DND-41 (cell line): ENCODE measurements at regions not wholly inside any gene's neighbourhood (a gene's known extent, or its start where the extent isn't known, plus 50 kb on each side); places are given as distances from the start of the nearest gene placed in this dataset.

Source experiments
- ATAC-seq: fragments of 200-7000 bp; cut with Tn5 transposase; 3 replicates; pipeline ENCODE4 v1.9.1; 2021; ENCODE audit warnings: low read depth; ENCODE audit not compliant: insufficient read depth
- DNase-seq: peaks from one replicate; pipeline ENCODE4 v3.0.0-alpha.2; 2020
- H2AFZ ChIP-seq: 2 replicates; pipeline ENCODE4 v1.6.0; 2012; ENCODE audit warnings: low read depth, low read length
- H3K27ac ChIP-seq: 2 replicates; pipeline ENCODE4 v1.5.1; 2012; ENCODE audit warnings: low read length, inconsistent platforms
- H3K27me3 ChIP-seq: fragments of 200-600 bp; sonication (generic); 2 replicates; pipeline ENCODE4 v1.6.0; 2012; ENCODE audit warnings: low read length, mild to moderate bottlenecking, inconsistent platforms; ENCODE audit not compliant: insufficient read depth, poor library complexity
- H3K36me3 ChIP-seq: 2 replicates; pipeline ENCODE4 v1.5.1; 2012; ENCODE audit warnings: low read length, inconsistent platforms; ENCODE audit not compliant: insufficient read depth
- H3K4me1 ChIP-seq: 2 replicates; pipeline ENCODE4 v1.5.1; 2012; ENCODE audit warnings: mild to moderate bottlenecking, low read length; ENCODE audit not compliant: insufficient read depth
- H3K4me2 ChIP-seq: 2 replicates; pipeline ENCODE4 v1.6.0; 2012; ENCODE audit warnings: mild to moderate bottlenecking, moderate library complexity, low read length, inconsistent platforms; ENCODE audit not compliant: insufficient read depth
- H3K4me3 ChIP-seq, 2 experiments: fragments of 200-600 bp in 1 of 2; shearing (Covaris generic) in 1 of 2; 2 replicates each; pipeline ENCODE4 v1.5.1; 2012 to 2016; ENCODE audit warnings: inconsistent platforms in 2 of 2, low read length in 2 of 2, mild to moderate bottlenecking in 2 of 2, low read depth in 1 of 2, moderate library complexity in 1 of 2
- H3K79me2 ChIP-seq: 2 replicates; pipeline ENCODE4 v1.6.0; 2012; ENCODE audit warnings: low read length, inconsistent platforms; ENCODE audit not compliant: insufficient read depth
- H3K9ac ChIP-seq: 2 replicates; pipeline ENCODE4 v1.6.0; 2012; ENCODE audit warnings: low read depth, mild to moderate bottlenecking, inconsistent platforms, low read length, moderate library complexity
- H3K9me3 ChIP-seq: 2 replicates; pipeline ENCODE4 v1.5.1; 2012; ENCODE audit warnings: low read length, moderate library complexity, mild to moderate bottlenecking, inconsistent platforms; ENCODE audit not compliant: insufficient read depth, severe bottlenecking
- H4K20me1 ChIP-seq: 2 replicates; pipeline ENCODE4 v1.6.0; 2012; ENCODE audit warnings: low read length; ENCODE audit not compliant: insufficient read depth
- CTCF ChIP-seq: IDR thresholded peaks from 2 replicates; pipeline ENCODE4 v1.5.1; 2012; ENCODE audit warnings: borderline replicate concordance, low read length, moderate library complexity, mild to moderate bottlenecking; ENCODE audit not compliant: poor library complexity, severe bottlenecking; ENCODE audit errors: extremely low read depth
- EZH2 ChIP-seq: IDR thresholded peaks from 3 replicates; pipeline ENCODE4 v1.6.1; 2012; ENCODE audit warnings: borderline replicate concordance, low read depth, mild to moderate bottlenecking, moderate library complexity, low read length, inconsistent platforms; ENCODE audit not compliant: severe bottlenecking

- no peaks in the 10 kb centered on the region for H3K36me3 ChIP-seq
- H3K4me3 ChIP-seq: no peak overlapping the region
- H3K27ac ChIP-seq: no peak overlapping the region
- no peaks in the 10 kb centered on the region for H3K9me3 ChIP-seq
- H3K27me3 ChIP-seq: no peaks in the 10 kb centered on the region
- no peak overlapping the region for H3K9ac ChIP-seq
- DNase-seq: no peak
- no peak overlapping the region for H2AFZ ChIP-seq
- TF ChIP-seq EZH2: no peak
- TF ChIP-seq CTCF: no peak
- H4K20me1 ChIP-seq: no peaks in the 10 kb centered on the region
- no peaks in the 10 kb centered on the region for H3K4me1 ChIP-seq
- H3K79me2 ChIP-seq: no peaks in the 10 kb centered on the region
- no peak overlapping the region for H3K4me2 ChIP-seq
- no peak for ATAC-seq
Observed at GRCh38 chr10:9076066-9076465, 1021.6 kb downstream of the GATA3 start.

GRCh38 chr10:9081253-9081652 is 1026.8 kb downstream of the GATA3 start:
- Histone ChIP-seq H3K9me3 (no peaks in the 10 kb centered on the region), H3K36me3 (no peaks in the 10 kb centered on the region), H3K79me2 (no peaks in the 10 kb centered on the region), H3K27me3 (no peaks in the 10 kb centered on the region), H4K20me1 (no peaks in the 10 kb centered on the region), H3K9ac (no peak overlapping the region), H3K4me1 (peaks cover 6% of the 10 kb centered on the region), H3K4me2 (no peak overlapping the region), H3K4me3 (no peak overlapping the region), H3K27ac (no peak overlapping the region), H2AFZ (no peak overlapping the region)
- ATAC-seq (no peak), DNase-seq (no peak)
- no peak for TF ChIP-seq EZH2
- no peak for TF ChIP-seq CTCF

- Histone ChIP-seq H3K27me3 (no peaks in the 10 kb centered on the region), H3K4me1 (peaks cover 6% of the 10 kb centered on the region)
- DNase-seq: no peak
Observed at GRCh38 chr10:9081961-9082360, 1027.5 kb downstream of the GATA3 start.

More at GRCh38 chr10:9081961-9082360, 1027.5 kb downstream of the GATA3 start:
- ATAC-seq: no peak
- H3K4me3 ChIP-seq: no peak overlapping the region
- H4K20me1 ChIP-seq: no peaks in the 10 kb centered on the region
- H3K36me3 ChIP-seq: no peaks in the 10 kb centered on the region
- H3K9ac ChIP-seq: no peak overlapping the region
- no peaks in the 10 kb centered on the region for H3K79me2 ChIP-seq
- H3K9me3 ChIP-seq: no peaks in the 10 kb centered on the region
- TF ChIP-seq EZH2 (no peak), CTCF (no peak)
- H3K27ac ChIP-seq: no peak overlapping the region
- H3K4me2 ChIP-seq: no peak overlapping the region
- H2AFZ ChIP-seq: no peak overlapping the region
